GM12874 (cell line): ENCODE measurements at regions not wholly inside any gene's neighbourhood (a gene's known extent, or its start where the extent isn't known, plus 50 kb on each side); places are given as distances from the start of the nearest gene placed in this dataset.

Experiments used
- TF ChIP-seq, protein P1 (sequence below): IDR thresholded peaks from 2 replicates; pipeline ENCODE4 v1.5.1; 2011; ENCODE audit warnings: low read depth, mild to moderate bottlenecking, control low read depth, low read length, moderate library complexity; ENCODE audit not compliant: insufficient read depth

DNA sequence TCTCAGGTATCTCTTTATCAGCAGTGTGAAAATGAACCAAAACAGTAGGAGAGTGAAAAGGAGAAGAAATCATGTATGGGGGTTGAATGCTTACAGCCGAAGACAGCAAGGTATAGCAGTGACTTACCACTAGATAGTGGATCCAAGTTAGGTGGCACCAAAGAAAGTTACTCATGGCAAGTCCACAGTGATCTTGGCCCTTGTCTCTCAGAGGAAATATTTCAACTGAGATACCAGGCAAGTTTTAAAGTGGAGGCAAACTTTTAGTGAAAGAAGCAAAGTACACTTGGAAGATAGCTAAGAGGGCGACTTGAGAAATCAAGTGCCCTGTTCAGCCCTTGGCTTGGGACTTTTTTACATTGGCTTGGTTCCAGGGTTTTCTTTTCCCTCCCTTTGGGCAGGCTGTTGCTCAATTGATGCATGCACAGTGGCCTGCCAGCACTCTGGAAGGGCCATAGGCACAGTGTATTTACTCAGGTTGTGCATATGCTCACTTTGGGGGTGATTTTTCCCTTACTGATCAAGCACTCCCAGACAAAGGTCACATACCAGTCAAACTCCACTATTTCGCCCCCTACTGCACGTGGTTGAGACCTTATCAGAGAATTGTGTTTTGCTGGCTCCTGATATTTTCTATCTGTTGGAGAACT lies 329.5 kb upstream of the KHDRBS2 start:
- TF ChIP-seq, protein P1, sequence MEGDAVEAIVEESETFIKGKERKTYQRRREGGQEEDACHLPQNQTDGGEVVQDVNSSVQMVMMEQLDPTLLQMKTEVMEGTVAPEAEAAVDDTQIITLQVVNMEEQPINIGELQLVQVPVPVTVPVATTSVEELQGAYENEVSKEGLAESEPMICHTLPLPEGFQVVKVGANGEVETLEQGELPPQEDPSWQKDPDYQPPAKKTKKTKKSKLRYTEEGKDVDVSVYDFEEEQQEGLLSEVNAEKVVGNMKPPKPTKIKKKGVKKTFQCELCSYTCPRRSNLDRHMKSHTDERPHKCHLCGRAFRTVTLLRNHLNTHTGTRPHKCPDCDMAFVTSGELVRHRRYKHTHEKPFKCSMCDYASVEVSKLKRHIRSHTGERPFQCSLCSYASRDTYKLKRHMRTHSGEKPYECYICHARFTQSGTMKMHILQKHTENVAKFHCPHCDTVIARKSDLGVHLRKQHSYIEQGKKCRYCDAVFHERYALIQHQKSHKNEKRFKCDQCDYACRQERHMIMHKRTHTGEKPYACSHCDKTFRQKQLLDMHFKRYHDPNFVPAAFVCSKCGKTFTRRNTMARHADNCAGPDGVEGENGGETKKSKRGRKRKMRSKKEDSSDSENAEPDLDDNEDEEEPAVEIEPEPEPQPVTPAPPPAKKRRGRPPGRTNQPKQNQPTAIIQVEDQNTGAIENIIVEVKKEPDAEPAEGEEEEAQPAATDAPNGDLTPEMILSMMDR = no peak

DNA sequence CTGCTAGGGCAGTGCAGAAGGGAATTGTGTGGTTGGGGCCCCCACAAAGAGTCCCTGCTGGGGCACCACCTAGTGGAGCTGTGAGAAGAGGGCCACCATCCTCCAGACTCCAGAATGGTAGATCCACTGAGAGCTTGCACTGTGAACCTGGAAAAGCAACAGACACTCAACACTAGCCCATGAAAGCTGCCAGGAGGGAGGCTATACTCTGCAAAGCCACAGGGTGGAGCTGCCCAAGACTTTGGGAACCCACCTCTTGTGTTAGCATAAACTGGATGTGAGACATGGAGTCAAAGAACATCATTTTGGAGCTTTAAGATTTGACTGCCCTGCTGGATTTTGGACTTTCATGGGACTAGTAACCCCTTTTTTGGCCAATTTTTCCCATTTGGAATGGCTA lies 328.4 kb upstream of the KHDRBS2 start:
- TF ChIP-seq, protein P1 = no peak

DNA sequence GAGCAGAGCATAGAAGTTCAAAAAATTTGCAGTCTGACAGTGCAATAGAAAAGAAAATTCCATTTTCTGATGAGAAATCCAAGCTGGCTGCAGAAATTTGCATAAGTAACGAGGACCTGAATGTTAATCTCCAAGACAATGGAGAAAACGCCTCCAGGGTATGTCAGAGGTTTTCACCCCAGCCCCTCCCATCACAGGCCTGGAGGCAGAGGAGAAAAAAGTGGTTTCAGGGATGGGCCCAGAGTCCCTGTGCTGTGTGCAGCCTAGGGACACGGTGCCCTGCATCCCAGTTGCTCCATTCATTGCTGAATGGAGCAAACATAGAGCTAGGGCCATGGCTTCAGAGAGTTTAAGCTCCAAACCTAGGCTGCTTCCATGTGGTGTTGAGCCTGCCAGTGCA lies 327.9 kb upstream of the KHDRBS2 start:
- TF ChIP-seq, protein P1 = no peak

DNA sequence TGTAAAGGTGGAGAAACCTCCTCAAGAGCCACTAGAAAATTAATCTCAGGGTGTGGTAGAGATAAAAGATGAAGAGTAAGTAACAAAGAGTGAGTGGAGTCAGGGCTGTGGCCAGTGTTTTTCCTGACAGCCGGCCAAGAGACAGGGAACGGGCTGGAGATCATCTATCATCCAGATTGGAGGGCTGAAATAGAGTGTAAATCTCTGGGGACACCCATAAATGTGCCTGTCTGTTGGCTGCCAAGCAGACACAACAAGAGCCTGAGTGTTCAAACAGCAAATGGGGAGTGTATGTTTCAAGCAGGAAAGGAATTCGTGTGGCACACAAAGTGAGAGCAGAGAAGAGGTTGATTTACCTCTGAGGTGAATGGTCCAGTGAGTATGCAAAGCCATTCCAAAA lies 326.4 kb upstream of the KHDRBS2 start:
- TF ChIP-seq, protein P1 = no peak

DNA sequence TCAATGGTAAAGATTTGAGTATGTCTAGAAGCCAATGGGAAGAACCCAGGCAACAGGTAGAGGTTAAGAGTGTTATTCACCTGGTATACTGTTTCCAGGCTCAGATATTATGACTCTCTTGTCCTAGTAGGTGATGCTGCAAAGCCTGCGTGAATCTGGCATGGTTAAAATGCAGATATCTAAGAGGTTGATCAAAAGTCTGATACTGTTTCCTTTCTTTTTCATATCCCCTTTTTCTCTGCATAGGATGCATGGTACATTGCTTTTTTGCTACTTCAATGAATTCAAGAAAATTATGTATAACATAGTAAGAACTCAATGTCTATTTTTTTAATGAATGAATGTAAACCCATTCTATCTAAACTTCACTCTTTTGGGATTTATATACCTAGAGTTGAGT lies 284.3 kb upstream of the KHDRBS2 start:
- TF ChIP-seq, protein P1 = no peak

DNA sequence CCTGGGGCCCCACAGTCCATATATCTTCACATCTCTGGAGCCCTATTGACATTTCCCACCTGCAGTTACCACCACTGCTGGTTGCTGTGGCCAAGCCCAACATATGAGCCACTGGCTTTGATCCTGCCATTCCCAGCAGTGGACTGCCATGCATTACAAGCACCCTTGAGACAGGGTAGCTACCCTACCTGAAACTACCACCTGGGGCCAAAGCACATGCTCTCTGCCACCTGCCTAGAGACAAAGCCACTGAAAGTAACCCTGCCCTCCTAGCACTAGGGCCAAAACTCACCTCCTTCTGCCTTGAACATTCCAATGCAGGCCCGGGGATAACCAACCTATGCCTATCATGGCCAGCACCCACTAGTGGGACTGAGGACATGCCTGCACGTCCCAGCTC lies 255.5 kb upstream of the KHDRBS2 start:
- TF ChIP-seq, protein P1 = no peak

DNA sequence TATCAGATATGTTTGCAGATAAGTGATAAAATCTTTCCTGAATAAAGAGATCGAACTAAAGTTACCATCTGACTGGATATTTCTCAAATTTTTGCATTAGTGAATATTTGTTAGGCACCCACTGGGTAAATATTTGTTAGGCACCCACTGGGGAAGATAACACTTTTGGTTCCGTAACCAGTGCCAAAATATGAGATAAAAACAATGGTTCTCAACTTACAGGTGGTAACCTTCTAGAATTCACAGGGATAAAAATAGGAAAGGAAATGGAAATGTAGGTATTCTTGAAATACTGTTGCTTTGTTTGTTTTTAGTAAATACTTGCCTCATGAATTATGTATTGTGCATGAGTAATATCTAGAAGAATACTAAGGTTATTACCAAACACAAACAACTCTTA lies 245.0 kb upstream of the KHDRBS2 start:
- TF ChIP-seq, protein P1 = no peak
